ENCODE measurements at regions not wholly inside any gene's neighbourhood (a gene's known extent, or its start where the extent isn't known, plus 50 kb on each side); places are given as distances from the start of the nearest gene placed in this dataset.

GRCh38 chr11:71340086-71340606 is 87.8 kb upstream of the SHANK2 start:
- Histone ChIP-seq H3K36me3 (no peaks in the 10 kb centered on the region), H3K4me1 (no peaks in the 10 kb centered on the region), H3K27me3 (no peaks in the 10 kb centered on the region), H3K27ac (no peak overlapping the region), H3K4me3 (no peak overlapping the region), H3K9me3 (no peaks in the 10 kb centered on the region)
- TF ChIP-seq, protein P1, sequence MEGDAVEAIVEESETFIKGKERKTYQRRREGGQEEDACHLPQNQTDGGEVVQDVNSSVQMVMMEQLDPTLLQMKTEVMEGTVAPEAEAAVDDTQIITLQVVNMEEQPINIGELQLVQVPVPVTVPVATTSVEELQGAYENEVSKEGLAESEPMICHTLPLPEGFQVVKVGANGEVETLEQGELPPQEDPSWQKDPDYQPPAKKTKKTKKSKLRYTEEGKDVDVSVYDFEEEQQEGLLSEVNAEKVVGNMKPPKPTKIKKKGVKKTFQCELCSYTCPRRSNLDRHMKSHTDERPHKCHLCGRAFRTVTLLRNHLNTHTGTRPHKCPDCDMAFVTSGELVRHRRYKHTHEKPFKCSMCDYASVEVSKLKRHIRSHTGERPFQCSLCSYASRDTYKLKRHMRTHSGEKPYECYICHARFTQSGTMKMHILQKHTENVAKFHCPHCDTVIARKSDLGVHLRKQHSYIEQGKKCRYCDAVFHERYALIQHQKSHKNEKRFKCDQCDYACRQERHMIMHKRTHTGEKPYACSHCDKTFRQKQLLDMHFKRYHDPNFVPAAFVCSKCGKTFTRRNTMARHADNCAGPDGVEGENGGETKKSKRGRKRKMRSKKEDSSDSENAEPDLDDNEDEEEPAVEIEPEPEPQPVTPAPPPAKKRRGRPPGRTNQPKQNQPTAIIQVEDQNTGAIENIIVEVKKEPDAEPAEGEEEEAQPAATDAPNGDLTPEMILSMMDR (IDR thresholded peaks at IDR 0.05), result no peak
- no peak for FAIRE-seq
- WGBS, 2 donors, result 71 to 83% methylated on average over 12 of the region's 12 CpGs
- no peak for ATAC-seq
- intact Hi-C loops (cut with DNase I), result loop anchor here in 2 of 3 donors (10.0 kb wide), 2 partner anchors 85 to 225 kb away; partner anchors contain the start of gene SHANK2 (in 1 of the 2)
- DNase-seq, result no peak

DNA sequence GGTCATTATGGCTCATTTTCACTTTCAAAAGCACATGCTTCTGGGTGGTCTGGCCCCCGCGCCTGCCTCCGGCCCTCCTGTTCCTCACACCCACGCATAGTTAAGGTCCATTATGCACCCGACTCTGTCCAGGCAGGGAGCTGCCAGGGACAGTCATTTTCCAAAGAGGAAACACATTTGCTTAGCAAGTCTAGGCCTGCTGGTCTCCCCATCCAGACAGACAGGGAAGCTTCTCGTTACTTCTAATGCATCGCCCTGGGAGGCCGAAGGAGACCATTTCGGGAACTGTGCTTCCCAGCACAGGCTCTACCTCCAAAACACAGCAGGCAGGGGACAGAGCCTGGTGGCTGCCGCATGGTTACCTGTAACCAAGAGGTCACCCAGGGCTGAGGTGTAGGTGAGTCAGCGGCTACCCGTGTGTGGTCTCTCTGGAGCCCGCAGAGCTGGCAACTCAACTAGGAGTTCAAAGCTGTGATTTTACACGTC is 87.1 kb upstream of the SHANK2 start:
- TF ChIP-seq, protein P1 (IDR thresholded peaks at IDR 0.05), result no peak
- DNase-seq (no peak), FAIRE-seq (no peak), ATAC-seq (no peak)
- Histone ChIP-seq H3K9me3 (no peaks in the 10 kb centered on the region), H3K27me3 (no peaks in the 10 kb centered on the region), H3K36me3 (no peaks in the 10 kb centered on the region), H3K27ac (no peak overlapping the region), H3K4me1 (no peaks in the 10 kb centered on the region), H3K4me3 (no peak overlapping the region)
- WGBS, 2 donors, result 80 to 84% methylated on average over 14 of the region's 14 CpGs
- intact Hi-C loops (cut with DNase I), result loop anchor here in 1 of 3 donors (5.0 kb wide), 1 partner anchor 222 kb away; no protein-coding TSS in a partner anchor

- H3K27ac ChIP-seq, result no peak overlapping the region
- TF ChIP-seq, protein P1 (IDR thresholded peaks at IDR 0.05), result no peak
- no peaks in the 10 kb centered on the region for H3K9me3 ChIP-seq
- H3K27me3 ChIP-seq, result no peaks in the 10 kb centered on the region
- no peak overlapping the region for H3K4me3 ChIP-seq
- H3K4me1 ChIP-seq, result no peaks in the 10 kb centered on the region
- no peak for ATAC-seq
- no peaks in the 10 kb centered on the region for H3K36me3 ChIP-seq
- no peak for DNase-seq
- 75 to 80% methylated on average over 12 of the region's 12 CpGs for WGBS, 2 donors
- no peak for FAIRE-seq
- intact Hi-C loops (cut with DNase I), result loop anchor here in 1 of 3 donors (5.0 kb wide), 1 partner anchor 222 kb away; no protein-coding TSS in a partner anchor
Measured at GRCh38 chr11:71338801-71339395, 86.5 kb upstream of the SHANK2 start.

- FAIRE-seq, result no peak
- H3K36me3 ChIP-seq, result no peaks in the 10 kb centered on the region
- H3K9me3 ChIP-seq, result no peaks in the 10 kb centered on the region
- H3K4me3 ChIP-seq, result no peak overlapping the region
- H3K4me1 ChIP-seq, result no peaks in the 10 kb centered on the region
- intact Hi-C loops (cut with DNase I), result loop anchor here in 1 of 3 donors (5.0 kb wide), 1 partner anchor 220 kb away; no protein-coding TSS in a partner anchor
- no peak for DNase-seq
- H3K27ac ChIP-seq, result no peak overlapping the region
- no peaks in the 10 kb centered on the region for H3K27me3 ChIP-seq
- WGBS, 2 donors, result 79 to 83% methylated on average over 12 of the region's 12 CpGs
- ATAC-seq, result no peak
- TF ChIP-seq, protein P1 (IDR thresholded peaks at IDR 0.05), result no peak
Measured at GRCh38 chr11:71336996-71337754, 84.8 kb upstream of the SHANK2 start.
